ENCODE measurements at regions not wholly inside any gene's neighbourhood (a gene's known extent, or its start where the extent isn't known, plus 50 kb on each side); places are given as distances from the start of the nearest gene placed in this dataset.
"Not testable (repeated sequence)": the region's sequence is repeated elsewhere in the genome, so short reads cannot be mapped to it uniquely, and the experiment has no call there.

DNA sequence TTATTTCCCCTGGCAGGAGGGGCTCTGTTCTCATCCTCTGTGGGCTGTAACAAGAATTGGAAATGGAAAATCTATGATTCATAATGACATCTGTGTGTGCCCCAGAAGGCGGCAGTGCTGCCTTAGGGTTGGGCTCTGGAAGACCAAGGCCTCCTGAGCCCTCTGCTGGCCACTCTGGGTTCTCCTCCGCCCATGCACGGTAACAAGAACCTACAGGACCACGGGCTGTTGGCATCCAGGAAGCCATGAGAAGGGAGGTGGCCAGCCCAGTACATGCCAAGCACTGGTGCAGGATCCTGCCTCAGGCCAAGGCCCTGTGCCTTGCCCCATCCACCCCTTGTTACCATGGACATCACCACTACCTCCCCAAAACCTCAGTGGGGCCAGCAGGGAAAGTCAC is 454.2 kb downstream of the TP53TG3F start:
- BruUV-seq (replicated peaks); CTCF ChIA-PET; H3K4me1 Mint-ChIP-seq (ENCODE audit: insufficient read depth, unreplicated experiment); DNase-seq (ENCODE audit: unreplicated experiment); H3K9me3 Mint-ChIP-seq (ENCODE audit: unreplicated experiment); H3K27ac Mint-ChIP-seq (ENCODE audit: low read depth, unreplicated experiment); H3K36me3 Mint-ChIP-seq (ENCODE audit: insufficient read depth, unreplicated experiment); intact Hi-C loops (cut with micrococcal nuclease); POLR2A ChIA-PET; H3K4me3 Mint-ChIP-seq (ENCODE audit: unreplicated experiment); H3K27me3 Mint-ChIP-seq (ENCODE audit: insufficient read depth, unreplicated experiment): not testable (repeated sequence)

DNA sequence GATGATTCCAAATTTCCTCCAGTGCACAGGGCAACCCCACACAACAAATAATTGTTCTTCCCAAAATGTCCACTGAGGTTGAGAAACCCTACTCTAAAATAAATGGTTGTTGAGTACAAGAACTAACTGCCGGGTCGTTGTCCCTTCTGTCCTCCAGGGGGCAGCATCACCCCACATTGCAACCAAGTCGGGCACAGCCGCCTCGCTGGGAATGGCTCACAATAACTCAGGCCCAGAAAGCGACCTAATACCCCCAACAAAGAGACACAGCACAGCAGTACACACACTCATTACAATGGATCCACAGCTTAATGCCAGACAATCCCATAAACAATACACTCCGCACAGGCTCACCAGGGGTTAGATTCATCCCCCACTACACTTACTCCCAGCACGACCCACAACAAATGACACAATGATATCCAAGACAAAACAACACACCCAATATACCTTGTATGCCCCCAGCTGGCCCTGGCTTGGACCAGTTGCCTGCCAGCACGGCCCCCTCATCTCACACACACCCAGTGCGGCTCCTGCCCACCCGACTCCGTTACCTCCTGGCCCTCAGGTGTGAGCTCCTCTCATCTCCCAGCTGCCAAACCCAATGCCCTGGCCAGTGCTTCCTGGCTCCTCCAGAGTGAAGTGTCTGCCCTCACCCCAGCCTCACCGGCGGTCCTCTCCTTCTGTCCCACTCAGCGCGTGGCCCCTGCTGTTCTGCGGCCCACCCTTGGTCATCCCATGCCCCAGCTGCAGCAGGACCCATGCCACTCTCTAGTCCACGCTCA is 461.5 kb downstream of the TP53TG3F start:
- H3K9me3 Mint-ChIP-seq (ENCODE audit: unreplicated experiment); H3K27ac Mint-ChIP-seq (ENCODE audit: low read depth, unreplicated experiment); BruUV-seq (replicated peaks); H3K36me3 Mint-ChIP-seq (ENCODE audit: insufficient read depth, unreplicated experiment); H3K4me3 Mint-ChIP-seq (ENCODE audit: unreplicated experiment); intact Hi-C loops (cut with micrococcal nuclease); POLR2A ChIA-PET; H3K27me3 Mint-ChIP-seq (ENCODE audit: insufficient read depth, unreplicated experiment); H3K4me1 Mint-ChIP-seq (ENCODE audit: insufficient read depth, unreplicated experiment); CTCF ChIA-PET; DNase-seq (ENCODE audit: unreplicated experiment): not testable (repeated sequence)
- TF ChIP-seq, protein P1, sequence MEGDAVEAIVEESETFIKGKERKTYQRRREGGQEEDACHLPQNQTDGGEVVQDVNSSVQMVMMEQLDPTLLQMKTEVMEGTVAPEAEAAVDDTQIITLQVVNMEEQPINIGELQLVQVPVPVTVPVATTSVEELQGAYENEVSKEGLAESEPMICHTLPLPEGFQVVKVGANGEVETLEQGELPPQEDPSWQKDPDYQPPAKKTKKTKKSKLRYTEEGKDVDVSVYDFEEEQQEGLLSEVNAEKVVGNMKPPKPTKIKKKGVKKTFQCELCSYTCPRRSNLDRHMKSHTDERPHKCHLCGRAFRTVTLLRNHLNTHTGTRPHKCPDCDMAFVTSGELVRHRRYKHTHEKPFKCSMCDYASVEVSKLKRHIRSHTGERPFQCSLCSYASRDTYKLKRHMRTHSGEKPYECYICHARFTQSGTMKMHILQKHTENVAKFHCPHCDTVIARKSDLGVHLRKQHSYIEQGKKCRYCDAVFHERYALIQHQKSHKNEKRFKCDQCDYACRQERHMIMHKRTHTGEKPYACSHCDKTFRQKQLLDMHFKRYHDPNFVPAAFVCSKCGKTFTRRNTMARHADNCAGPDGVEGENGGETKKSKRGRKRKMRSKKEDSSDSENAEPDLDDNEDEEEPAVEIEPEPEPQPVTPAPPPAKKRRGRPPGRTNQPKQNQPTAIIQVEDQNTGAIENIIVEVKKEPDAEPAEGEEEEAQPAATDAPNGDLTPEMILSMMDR (IDR thresholded peaks at IDR 0.05; ENCODE audit: unreplicated experiment), result peak; percentile 11

DNA sequence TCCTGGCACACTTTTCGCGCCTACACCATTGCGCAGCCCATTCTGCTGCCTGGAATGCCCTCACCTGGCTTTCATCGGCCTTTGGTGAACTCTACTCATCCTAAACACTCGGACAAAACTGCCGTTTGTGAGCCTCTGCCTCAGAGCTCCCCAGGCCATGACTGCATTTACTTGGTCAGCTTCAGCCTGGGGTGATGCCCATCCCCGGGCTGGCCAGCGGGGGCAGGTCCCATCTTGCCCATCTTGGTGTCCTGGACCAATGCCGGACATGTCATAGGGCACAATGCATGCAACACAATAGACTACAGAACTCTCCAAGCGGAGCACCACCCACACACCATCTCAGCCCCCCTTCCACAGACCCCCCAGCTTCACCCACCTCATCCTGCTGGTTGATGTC is 463.5 kb downstream of the TP53TG3F start:
- H3K4me3 Mint-ChIP-seq (ENCODE audit: unreplicated experiment); DNase-seq (ENCODE audit: unreplicated experiment); H3K9me3 Mint-ChIP-seq (ENCODE audit: unreplicated experiment); H3K36me3 Mint-ChIP-seq (ENCODE audit: insufficient read depth, unreplicated experiment); H3K27ac Mint-ChIP-seq (ENCODE audit: low read depth, unreplicated experiment); H3K27me3 Mint-ChIP-seq (ENCODE audit: insufficient read depth, unreplicated experiment); intact Hi-C loops (cut with micrococcal nuclease); CTCF ChIA-PET; BruUV-seq (replicated peaks); POLR2A ChIA-PET; H3K4me1 Mint-ChIP-seq (ENCODE audit: insufficient read depth, unreplicated experiment): not testable (repeated sequence)

DNA sequence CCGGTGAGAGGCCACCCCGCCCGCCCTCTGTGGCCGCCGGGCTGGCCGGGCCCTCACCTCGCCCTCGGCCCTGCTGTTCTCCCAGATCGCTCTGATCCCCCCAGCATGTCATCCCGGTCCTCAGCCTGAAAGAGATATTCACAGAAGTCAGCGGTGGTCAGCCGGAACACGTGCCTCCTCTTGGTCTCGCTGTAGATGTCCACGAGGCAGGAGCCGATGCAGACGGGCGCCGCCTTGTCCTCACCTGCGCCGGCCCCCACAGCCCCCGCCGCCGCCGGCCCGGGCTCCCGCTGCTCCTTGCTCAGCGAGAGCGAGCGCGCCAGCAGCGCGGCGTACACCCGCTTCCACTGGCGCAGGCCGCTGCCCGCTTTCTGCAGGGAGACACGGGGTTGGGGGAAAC is 468.6 kb downstream of the TP53TG3F start:
- H3K27ac Mint-ChIP-seq (ENCODE audit: low read depth, unreplicated experiment); H3K4me1 Mint-ChIP-seq (ENCODE audit: insufficient read depth, unreplicated experiment); H3K4me3 Mint-ChIP-seq (ENCODE audit: unreplicated experiment); DNase-seq (ENCODE audit: unreplicated experiment); H3K36me3 Mint-ChIP-seq (ENCODE audit: insufficient read depth, unreplicated experiment); CTCF ChIA-PET; H3K27me3 Mint-ChIP-seq (ENCODE audit: insufficient read depth, unreplicated experiment); BruUV-seq (replicated peaks); intact Hi-C loops (cut with micrococcal nuclease); H3K9me3 Mint-ChIP-seq (ENCODE audit: unreplicated experiment); POLR2A ChIA-PET: not testable (repeated sequence)

DNA sequence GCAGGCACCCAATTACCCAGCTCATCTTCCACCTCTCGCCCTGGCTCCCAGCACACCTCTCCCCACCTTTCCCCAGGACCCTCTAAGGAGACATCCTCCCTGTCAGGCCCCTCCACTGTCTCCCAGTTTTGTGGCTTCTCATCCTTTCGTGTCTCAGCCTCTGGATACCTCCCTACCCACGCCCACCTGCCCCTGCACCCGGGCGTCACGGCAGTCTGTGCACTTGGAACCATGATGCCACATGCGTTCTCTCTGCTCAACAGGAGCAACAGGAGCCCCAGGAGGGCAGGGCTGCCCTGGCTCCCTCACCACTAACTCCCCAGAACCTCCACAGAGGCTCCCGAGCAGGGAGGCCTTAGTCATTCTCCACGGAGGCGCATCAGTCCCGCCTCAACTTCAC is 472.8 kb downstream of the TP53TG3F start:
- CTCF ChIA-PET; H3K36me3 Mint-ChIP-seq (ENCODE audit: insufficient read depth, unreplicated experiment); BruUV-seq (replicated peaks); H3K4me1 Mint-ChIP-seq (ENCODE audit: insufficient read depth, unreplicated experiment); H3K27me3 Mint-ChIP-seq (ENCODE audit: insufficient read depth, unreplicated experiment); H3K27ac Mint-ChIP-seq (ENCODE audit: low read depth, unreplicated experiment); POLR2A ChIA-PET; DNase-seq (ENCODE audit: unreplicated experiment); intact Hi-C loops (cut with micrococcal nuclease); H3K4me3 Mint-ChIP-seq (ENCODE audit: unreplicated experiment); H3K9me3 Mint-ChIP-seq (ENCODE audit: unreplicated experiment): not testable (repeated sequence)

DNA sequence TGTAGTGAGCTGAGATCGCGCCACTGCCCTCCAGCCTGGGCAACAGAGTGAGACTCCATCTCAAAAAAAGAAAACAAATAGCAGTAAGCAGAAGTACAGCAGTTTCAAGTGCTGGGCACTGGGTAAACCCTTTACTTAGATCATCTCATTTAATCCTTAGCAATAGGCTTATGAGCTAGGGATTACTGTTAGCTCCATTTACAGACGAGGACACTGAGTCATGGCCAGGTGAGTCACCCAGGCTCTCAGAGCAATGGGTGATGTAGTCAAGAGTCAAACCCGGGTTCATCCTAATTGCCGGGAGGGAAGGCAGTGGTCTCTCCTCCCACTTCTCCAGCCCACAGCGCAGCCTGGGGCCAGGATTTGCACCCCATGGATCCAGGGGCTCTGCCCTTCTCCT is 473.6 kb downstream of the TP53TG3F start:
- H3K4me3 Mint-ChIP-seq (ENCODE audit: unreplicated experiment); intact Hi-C loops (cut with micrococcal nuclease); H3K36me3 Mint-ChIP-seq (ENCODE audit: insufficient read depth, unreplicated experiment); H3K4me1 Mint-ChIP-seq (ENCODE audit: insufficient read depth, unreplicated experiment); DNase-seq (ENCODE audit: unreplicated experiment); BruUV-seq (replicated peaks); POLR2A ChIA-PET; H3K9me3 Mint-ChIP-seq (ENCODE audit: unreplicated experiment); H3K27me3 Mint-ChIP-seq (ENCODE audit: insufficient read depth, unreplicated experiment); H3K27ac Mint-ChIP-seq (ENCODE audit: low read depth, unreplicated experiment): not testable (repeated sequence)
- CTCF ChIA-PET, result interaction anchor here (0.6 kb wide), 1 partner anchor 22 kb away, joined by 3 read pairs; no protein-coding TSS in a partner anchor

DNA sequence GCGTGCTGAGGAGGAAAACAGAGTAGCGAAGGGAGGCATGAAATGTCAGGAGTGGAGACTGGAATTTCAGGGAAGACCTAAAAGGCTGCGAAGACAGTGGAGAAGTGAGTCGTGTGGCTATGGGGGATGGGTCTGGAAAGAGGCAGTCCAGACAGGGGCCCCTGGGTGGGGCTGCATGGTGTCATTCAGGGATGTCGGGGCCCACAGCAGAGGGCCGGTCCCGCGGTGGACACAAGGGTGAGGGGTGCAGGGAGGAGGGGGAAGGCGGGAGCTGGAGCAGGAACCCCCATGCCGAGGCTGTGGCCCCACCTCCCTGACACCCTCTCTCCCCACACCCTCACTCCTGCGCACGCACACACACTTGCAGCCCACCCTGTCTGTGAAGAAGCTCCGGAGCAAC is 476.4 kb downstream of the TP53TG3F start:
- H3K36me3 Mint-ChIP-seq (ENCODE audit: insufficient read depth, unreplicated experiment); intact Hi-C loops (cut with micrococcal nuclease); CTCF ChIA-PET; H3K27ac Mint-ChIP-seq (ENCODE audit: low read depth, unreplicated experiment); H3K4me1 Mint-ChIP-seq (ENCODE audit: insufficient read depth, unreplicated experiment); H3K9me3 Mint-ChIP-seq (ENCODE audit: unreplicated experiment); H3K27me3 Mint-ChIP-seq (ENCODE audit: insufficient read depth, unreplicated experiment); DNase-seq (ENCODE audit: unreplicated experiment); BruUV-seq (replicated peaks); H3K4me3 Mint-ChIP-seq (ENCODE audit: unreplicated experiment); POLR2A ChIA-PET: not testable (repeated sequence)

DNA sequence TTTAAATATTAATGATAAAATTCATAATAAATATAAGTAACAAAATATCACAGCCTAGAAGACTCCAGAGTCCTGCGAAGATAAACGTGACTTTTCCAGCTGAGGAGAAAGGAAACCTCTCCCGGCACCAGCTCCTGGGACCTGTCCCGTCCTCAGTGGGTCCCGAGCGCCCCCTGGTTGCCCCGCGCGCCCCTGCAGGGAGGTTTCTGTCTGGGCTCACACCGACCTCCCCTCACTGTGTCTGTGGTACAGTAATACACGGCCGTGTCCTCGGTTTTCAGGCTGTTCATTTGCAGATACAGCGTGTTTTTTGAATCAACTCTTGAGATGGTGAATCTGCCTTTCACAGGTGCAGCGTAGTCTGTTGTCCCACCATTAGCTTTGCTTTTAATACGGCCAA is 478.7 kb downstream of the TP53TG3F start:
- H3K9me3 Mint-ChIP-seq (ENCODE audit: unreplicated experiment); H3K36me3 Mint-ChIP-seq (ENCODE audit: insufficient read depth, unreplicated experiment); CTCF ChIA-PET; POLR2A ChIA-PET; BruUV-seq (replicated peaks); H3K27ac Mint-ChIP-seq (ENCODE audit: low read depth, unreplicated experiment); intact Hi-C loops (cut with micrococcal nuclease); H3K4me1 Mint-ChIP-seq (ENCODE audit: insufficient read depth, unreplicated experiment); H3K4me3 Mint-ChIP-seq (ENCODE audit: unreplicated experiment); DNase-seq (ENCODE audit: unreplicated experiment); H3K27me3 Mint-ChIP-seq (ENCODE audit: insufficient read depth, unreplicated experiment): not testable (repeated sequence)

DNA sequence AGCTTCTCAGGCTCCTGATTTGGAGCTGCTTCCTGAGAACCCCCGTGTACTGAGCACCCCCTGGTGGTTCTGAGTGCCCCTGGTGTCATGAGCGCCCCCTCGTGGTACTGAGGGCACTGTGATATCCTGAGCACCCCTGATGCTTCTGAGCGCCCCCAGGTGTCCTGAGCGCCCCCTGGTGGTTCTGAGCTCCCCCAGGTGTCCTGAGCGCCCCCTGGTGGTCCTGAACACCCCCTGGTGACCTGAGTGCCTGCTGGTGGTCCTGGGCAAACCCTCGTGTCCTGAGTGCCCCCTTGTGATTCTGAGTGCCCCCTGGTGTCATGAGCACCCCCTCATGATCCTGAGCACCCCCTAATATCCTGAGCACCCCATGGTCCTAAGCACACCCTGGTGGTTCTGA is 502.1 kb downstream of the TP53TG3F start:
- H3K27me3 Mint-ChIP-seq (ENCODE audit: insufficient read depth, unreplicated experiment); CTCF ChIA-PET; DNase-seq (ENCODE audit: unreplicated experiment); H3K9me3 Mint-ChIP-seq (ENCODE audit: unreplicated experiment); H3K27ac Mint-ChIP-seq (ENCODE audit: low read depth, unreplicated experiment); intact Hi-C loops (cut with micrococcal nuclease); H3K4me1 Mint-ChIP-seq (ENCODE audit: insufficient read depth, unreplicated experiment); BruUV-seq (replicated peaks); H3K36me3 Mint-ChIP-seq (ENCODE audit: insufficient read depth, unreplicated experiment); POLR2A ChIA-PET; H3K4me3 Mint-ChIP-seq (ENCODE audit: unreplicated experiment): not testable (repeated sequence)

All from MCF 10A (cell line).